ENCODE measurements at regions not wholly inside any gene's neighbourhood (a gene's known extent, or its start where the extent isn't known, plus 50 kb on each side); places are given as distances from the start of the nearest gene placed in this dataset.

GRCh38 chr2:71882949-71883472, 264.7 kb downstream of the CYP26B1 start (continued):
- TF ChIP-seq TCF15 (CRISPR knock-in tag; IDR thresholded peaks at IDR 0.05) (no peak), ARHGAP35 (IDR thresholded peaks at IDR 0.05; ENCODE audit: partially characterized antibody) (no peak), ZNF76 (CRISPR knock-in tag; IDR thresholded peaks at IDR 0.05; ENCODE audit: borderline replicate concordance) (peak; percentile 82; the same call in 1 of the 2 replicates), E2F5 (CRISPR knock-in tag; IDR thresholded peaks at IDR 0.05) (no peak), CTBP1 (IDR thresholded peaks at IDR 0.05; ENCODE audit: borderline replicate concordance) (peak; percentile 99), ZNF280A (IDR thresholded peaks at IDR 0.05; ENCODE audit: low read depth, partially characterized antibody) (no peak), ZNF408 (CRISPR knock-in tag; IDR thresholded peaks at IDR 0.05; ENCODE audit: low read depth) (no peak), ZFP1 (CRISPR knock-in tag; IDR thresholded peaks at IDR 0.05) (no peak), MYC (IDR thresholded peaks at IDR 0.05; ENCODE audit: low read depth, low read length) (peak; percentile 62), MYC (CRISPR knock-in tag; IDR thresholded peaks at IDR 0.05; ENCODE audit: borderline replicate concordance, low read depth) (no peak; the same call in 1 of the 2 replicates), ZBTB26 (CRISPR knock-in tag; IDR thresholded peaks at IDR 0.05) (no peak), PBX2 (CRISPR knock-in tag; IDR thresholded peaks at IDR 0.05; ENCODE audit: low read depth) (no peak), PBX2 (tag; conservative IDR thresholded peaks at IDR 0.05; ENCODE audit: low read depth) (peak; percentile 49), KDM5B (IDR thresholded peaks at IDR 0.05; ENCODE audit: insufficient replicate concordance, low read depth, low read length) (no peak), ARID3A (IDR thresholded peaks at IDR 0.05; ENCODE audit: borderline replicate concordance, low read depth, low read length) (no peak), DNMT1 (IDR thresholded peaks at IDR 0.05) (no peak), ETV5 (CRISPR knock-in tag; IDR thresholded peaks at IDR 0.05; ENCODE audit: low read depth) (peak; percentile 99), RBM15 (IDR thresholded peaks at IDR 0.05; ENCODE audit: insufficient read depth, low read length) (no peak), ZNF263 (CRISPR knock-in tag; IDR thresholded peaks at IDR 0.05; ENCODE audit: borderline replicate concordance) (no peak), CSDE1 (IDR thresholded peaks at IDR 0.05) (no peak), PHF21A (IDR thresholded peaks at IDR 0.05; ENCODE audit: borderline replicate concordance, low read depth) (no peak)

All from K562 (cell line).